Urinary bladder (tissue), 3 donors: ENCODE measurements at regions not wholly inside any gene's neighbourhood (a gene's known extent, or its start where the extent isn't known, plus 50 kb on each side); places are given as distances from the start of the nearest gene placed in this dataset.

Source experiments
- DNase-seq: peaks from one replicate; pipeline ENCODE4 v3.0.0-alpha.2; 2015; ENCODE audit errors: extremely low spot score
- H3K27ac ChIP-seq: one replicate; pipeline ENCODE4 v1.5.1; 2013; ENCODE audit warnings: low read depth, mild to moderate bottlenecking, moderate library complexity
- H3K36me3 ChIP-seq: one replicate; pipeline ENCODE4 v1.6.1; 2013; ENCODE audit warnings: mild to moderate bottlenecking, moderate library complexity; ENCODE audit not compliant: insufficient read depth
- H3K4me1 ChIP-seq: one replicate; pipeline ENCODE4 v1.6.1; 2013; ENCODE audit warnings: mild to moderate bottlenecking, moderate library complexity; ENCODE audit not compliant: insufficient read depth
- H3K4me3 ChIP-seq: one replicate; pipeline ENCODE4 v1.5.1; 2013; ENCODE audit warnings: low read depth, low read length
- WGBS: extraction: QIAGEN DNeasy Blood & Tissue Kit; methylation state at CpG from one replicate; pipeline ENCODE4 v1.1.7; 2013; 5-methylcytosine and 5-hydroxymethylcytosine counted together
- donor health status: healthy with polysubstance abuse.
- donor health status: healthy.

DNA sequence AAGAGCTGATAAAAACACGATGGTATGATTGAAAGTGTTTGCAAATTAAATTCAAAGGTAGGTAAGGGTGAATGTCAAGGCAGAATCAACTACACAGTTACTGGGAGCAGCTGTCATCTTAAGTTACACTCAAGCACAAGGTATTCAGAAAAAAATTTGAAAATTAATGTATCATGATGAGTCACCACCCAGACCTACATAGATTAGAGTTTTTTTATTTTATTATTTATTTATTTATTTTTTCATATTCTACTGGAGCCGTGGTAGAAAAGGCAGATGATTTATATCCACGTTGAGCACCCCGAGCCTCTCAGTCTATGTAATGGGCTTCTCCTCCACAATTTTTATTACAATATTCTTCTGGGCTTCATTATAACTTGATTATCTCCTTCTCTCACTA, 728.9 kb upstream of the ARGLU1 start:
- H3K4me3 ChIP-seq, result no peak overlapping the region
- WGBS, result 80% methylated on average over 4 of the region's 4 CpGs
- no peaks in the 10 kb centered on the region for H3K36me3 ChIP-seq
- DNase-seq, result no peak
- no peak overlapping the region for H3K27ac ChIP-seq
- H3K4me1 ChIP-seq, result no peaks in the 10 kb centered on the region

DNA sequence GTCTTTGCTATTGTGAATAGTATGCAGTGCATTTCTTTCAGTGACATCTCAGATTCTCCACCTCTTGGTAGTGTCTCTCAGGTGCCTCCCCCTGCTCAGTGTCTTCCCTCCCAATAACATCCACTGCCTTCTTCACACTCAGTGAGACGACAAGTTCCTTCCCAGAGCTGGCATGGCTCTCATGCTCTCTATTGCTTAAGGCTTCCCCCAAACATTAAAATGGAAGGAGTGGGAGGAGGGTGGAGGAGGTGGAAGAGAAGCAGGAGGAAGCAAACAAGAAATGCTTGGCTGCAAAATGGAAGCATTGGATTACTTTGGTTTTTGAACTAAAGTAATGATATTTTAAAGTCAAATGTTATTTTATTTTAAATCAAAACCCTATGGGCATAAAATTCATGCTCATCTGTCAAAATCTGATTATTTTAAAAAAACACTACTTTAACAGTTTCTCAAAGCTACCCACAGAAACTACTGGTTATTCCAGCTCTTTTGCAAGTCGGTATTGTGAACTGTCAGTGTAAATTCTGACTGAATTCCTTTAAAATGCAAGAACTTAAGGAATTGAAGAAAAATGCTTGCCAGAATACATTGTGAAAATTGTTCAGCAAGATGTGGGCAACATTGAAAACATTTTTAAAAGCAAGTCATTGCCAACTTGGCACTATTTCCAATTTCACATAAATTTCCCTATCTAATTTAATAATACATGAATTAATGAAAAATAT, 727.6 kb upstream of the ARGLU1 start:
- WGBS, result 58% methylated on average over 2 of the region's 2 CpGs
- Histone ChIP-seq H3K4me3 (no peak overlapping the region), H3K4me1 (no peaks in the 10 kb centered on the region), H3K27ac (no peak overlapping the region), H3K36me3 (no peaks in the 10 kb centered on the region)
- DNase-seq, result no peak

- WGBS, result 74% methylated on average over 3 of the region's 3 CpGs
- DNase-seq, result no peak
- Histone ChIP-seq H3K27ac (no peak overlapping the region), H3K4me3 (no peak overlapping the region), H3K36me3 (no peaks in the 10 kb centered on the region), H3K4me1 (no peaks in the 10 kb centered on the region)
These were observed 726.0 kb upstream of the ARGLU1 start for GRCh38 chr13:107293924-107294323.

DNA sequence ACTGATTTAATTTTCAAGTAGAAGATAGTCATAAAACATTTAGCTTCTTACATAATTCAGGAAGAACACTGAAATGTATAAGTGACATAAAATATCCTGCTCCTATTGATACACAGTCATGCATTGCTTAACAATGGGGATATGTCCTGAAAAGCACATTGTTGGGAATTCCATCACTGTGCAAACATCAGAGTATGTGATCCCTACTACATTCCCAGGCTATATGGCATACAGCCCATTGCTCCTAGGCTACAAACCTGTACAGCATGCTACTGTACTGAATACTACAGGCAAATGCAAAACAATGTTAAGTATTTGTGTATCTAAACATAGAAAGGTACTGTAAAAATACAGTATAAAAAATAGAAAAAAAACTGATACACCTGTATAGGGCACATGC, 723.9 kb upstream of the ARGLU1 start:
- no peak overlapping the region for H3K27ac ChIP-seq
- H3K4me1 ChIP-seq, result no peaks in the 10 kb centered on the region
- H3K36me3 ChIP-seq, result no peaks in the 10 kb centered on the region
- no peak overlapping the region for H3K4me3 ChIP-seq
- DNase-seq, result no peak

GRCh38 chr13:107289540-107289939, 721.6 kb upstream of the ARGLU1 start:
- H3K4me3 ChIP-seq, result no peak overlapping the region
- 81% methylated on average over 5 of the region's 5 CpGs for WGBS
- DNase-seq, result no peak
- no peaks in the 10 kb centered on the region for H3K36me3 ChIP-seq
- no peaks in the 10 kb centered on the region for H3K4me1 ChIP-seq
- H3K27ac ChIP-seq, result no peak overlapping the region

DNA sequence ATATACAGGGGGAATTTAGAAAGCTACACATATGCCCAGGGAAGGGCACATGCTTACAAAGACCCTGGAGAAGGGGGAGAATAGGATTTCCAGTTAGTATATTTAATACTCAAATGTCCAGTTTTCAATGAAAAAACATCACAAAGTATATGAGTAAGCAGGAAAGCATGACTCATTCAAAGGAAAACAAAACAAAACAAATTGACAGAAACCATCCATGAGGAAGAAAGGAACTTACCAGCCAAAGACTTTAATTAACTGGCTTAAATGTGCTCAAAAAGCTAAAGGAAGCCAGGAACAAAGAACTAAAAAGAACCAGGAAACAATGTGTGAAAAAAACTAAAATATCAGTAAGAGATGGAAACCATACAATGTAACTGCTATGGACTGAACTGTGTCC, 716.2 kb upstream of the ARGLU1 start:
- Histone ChIP-seq H3K4me3 (no peak overlapping the region), H3K27ac (no peak overlapping the region), H3K4me1 (no peaks in the 10 kb centered on the region), H3K36me3 (no peaks in the 10 kb centered on the region)
- no peak for DNase-seq

GRCh38 chr13:107277911-107278310, 710.0 kb upstream of the ARGLU1 start:
- Histone ChIP-seq H3K4me1 (no peaks in the 10 kb centered on the region), H3K36me3 (no peaks in the 10 kb centered on the region), H3K27ac (no peak overlapping the region), H3K4me3 (no peak overlapping the region)
- WGBS, result 84% methylated on average over 6 of the region's 6 CpGs
- DNase-seq, result no peak

- H3K4me3 ChIP-seq, result no peak overlapping the region
- H3K36me3 ChIP-seq, result no peaks in the 10 kb centered on the region
- 62% methylated on average over 2 of the region's 2 CpGs for WGBS
- DNase-seq, result no peak
- H3K27ac ChIP-seq, result no peak overlapping the region
- H3K4me1 ChIP-seq, result no peaks in the 10 kb centered on the region
These were observed 709.0 kb upstream of the ARGLU1 start for GRCh38 chr13:107276936-107277335.

- H3K4me1 ChIP-seq, result no peaks in the 10 kb centered on the region
- H3K27ac ChIP-seq, result no peak overlapping the region
- H3K36me3 ChIP-seq, result no peaks in the 10 kb centered on the region
- H3K4me3 ChIP-seq, result no peak overlapping the region
- WGBS, result 84% methylated on average over 6 of the region's 6 CpGs
- DNase-seq, result no peak
These were observed 708.1 kb upstream of the ARGLU1 start for GRCh38 chr13:107275945-107276614.

GRCh38 chr13:107275312-107275711, 707.4 kb upstream of the ARGLU1 start:
- no peaks in the 10 kb centered on the region for H3K4me1 ChIP-seq
- 93% methylated on average over 4 of the region's 4 CpGs for WGBS

GRCh38 chr13:107271227-107271626, 703.3 kb upstream of the ARGLU1 start:
- Histone ChIP-seq H3K36me3 (no peaks in the 10 kb centered on the region), H3K4me1 (no peaks in the 10 kb centered on the region), H3K4me3 (no peak overlapping the region), H3K27ac (no peak overlapping the region)
- DNase-seq, result no peak
- WGBS, result 44% methylated on average over 2 of the region's 2 CpGs

More at GRCh38 chr13:107275312-107275711, 707.4 kb upstream of the ARGLU1 start:
- no peak for DNase-seq
- H3K36me3 ChIP-seq, result no peaks in the 10 kb centered on the region
- H3K27ac ChIP-seq, result no peak overlapping the region
- H3K4me3 ChIP-seq, result no peak overlapping the region

DNA sequence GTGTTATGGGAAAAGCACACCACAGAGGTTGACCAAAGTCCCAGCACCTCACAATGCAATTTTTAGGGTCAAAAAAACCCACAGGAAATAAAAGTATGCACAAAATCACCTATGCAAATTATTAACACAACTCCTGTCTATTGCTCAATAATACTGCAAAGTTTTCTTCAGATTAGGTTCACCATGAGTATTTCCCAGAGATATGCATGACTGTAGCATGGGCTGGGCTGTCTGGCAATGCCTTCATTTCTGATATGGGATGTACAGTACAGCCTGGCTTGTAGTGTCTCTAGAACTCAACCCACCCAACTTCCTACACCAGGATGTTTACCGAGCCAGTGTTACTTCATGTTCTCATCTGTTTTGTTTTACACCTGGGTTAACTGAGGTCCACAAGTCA, 698.7 kb upstream of the ARGLU1 start:
- no peaks in the 10 kb centered on the region for H3K36me3 ChIP-seq
- WGBS, result 86% methylated on average over 1 of the region's 1 CpG
- H3K4me3 ChIP-seq, result no peak overlapping the region
- no peak overlapping the region for H3K27ac ChIP-seq
- no peaks in the 10 kb centered on the region for H3K4me1 ChIP-seq
- no peak for DNase-seq

- H3K4me3 ChIP-seq, result no peak overlapping the region
- no peaks in the 10 kb centered on the region for H3K4me1 ChIP-seq
- H3K27ac ChIP-seq, result no peak overlapping the region
- no peaks in the 10 kb centered on the region for H3K36me3 ChIP-seq
- 28% methylated on average over 7 of the region's 7 CpGs for WGBS
- no peak for DNase-seq
These were observed 690.8 kb upstream of the ARGLU1 start for GRCh38 chr13:107258599-107259187.

- Histone ChIP-seq H3K4me3 (no peak overlapping the region), H3K36me3 (no peaks in the 10 kb centered on the region), H3K4me1 (no peaks in the 10 kb centered on the region), H3K27ac (no peak overlapping the region)
- WGBS, result 90% methylated on average over 4 of the region's 4 CpGs
- no peak for DNase-seq
These were observed 686.5 kb upstream of the ARGLU1 start for GRCh38 chr13:107254392-107254791.
